GM18861 (cell line): ENCODE measurements at regions not wholly inside any gene's neighbourhood (a gene's known extent, or its start where the extent isn't known, plus 50 kb on each side); places are given as distances from the start of the nearest gene placed in this dataset.
"Not testable (repeated sequence)": the region's sequence is repeated elsewhere in the genome, so short reads cannot be mapped to it uniquely, and the experiment has no call there.

Source experiments
- ATAC-seq: cut with Tn5 transposase; IDR thresholded peaks from one replicate; pipeline ENCODE4 v1.9.1; 2021; ENCODE audit not compliant: unreplicated experiment

GRCh38 chr14:21940887-21941856 is 267.6 kb upstream of the OR4E1 start:
- no peak for ATAC-seq

- ATAC-seq = no peak
Measured at GRCh38 chr14:21939836-21940235, 266.2 kb upstream of the OR4E1 start.

GRCh38 chr14:21937996-21938395 is 264.4 kb upstream of the OR4E1 start:
- ATAC-seq = no peak

GRCh38 chr14:21933681-21934080 is 260.1 kb upstream of the OR4E1 start:
- no peak for ATAC-seq

GRCh38 chr14:21924479-21924878 is 250.9 kb upstream of the OR4E1 start:
- ATAC-seq = peak; percentile 90

- peak; percentile 62 for ATAC-seq
Measured at GRCh38 chr14:21923820-21924219, 250.2 kb upstream of the OR4E1 start.

- no peak for ATAC-seq
Measured at GRCh38 chr14:21921453-21921852, 247.8 kb upstream of the OR4E1 start.

GRCh38 chr14:21917699-21918436 is 244.2 kb upstream of the OR4E1 start:
- ATAC-seq = peak; percentile 80

- ATAC-seq = no peak
Measured at GRCh38 chr14:21915826-21916225, 242.2 kb upstream of the OR4E1 start.

GRCh38 chr14:21913759-21914158 is 240.1 kb upstream of the OR4E1 start:
- peak; percentile 46 for ATAC-seq

GRCh38 chr14:21912367-21912766 is 238.7 kb upstream of the OR4E1 start:
- no peak for ATAC-seq

- no peak for ATAC-seq
Measured at GRCh38 chr14:21911877-21912276, 238.3 kb upstream of the OR4E1 start.

GRCh38 chr14:21910260-21910659 is 236.6 kb upstream of the OR4E1 start:
- ATAC-seq = no peak

GRCh38 chr14:21902561-21903181 is 229.1 kb upstream of the OR4E1 start:
- ATAC-seq = no peak

- not testable (repeated sequence) for ATAC-seq
Measured at GRCh38 chr14:21894898-21895194, 221.2 kb upstream of the OR4E1 start.

GRCh38 chr14:21894003-21894897 is 220.6 kb upstream of the OR4E1 start:
- ATAC-seq = no peak

- no peak for ATAC-seq
Measured at GRCh38 chr14:21891921-21892320, 218.3 kb upstream of the OR4E1 start.

- ATAC-seq = no peak
Measured at GRCh38 chr14:21884995-21885394, 211.4 kb upstream of the OR4E1 start.

GRCh38 chr14:21882226-21882625 is 208.6 kb upstream of the OR4E1 start:
- no peak for ATAC-seq

- ATAC-seq = no peak
Measured at GRCh38 chr14:21880918-21881317, 207.3 kb upstream of the OR4E1 start.

GRCh38 chr14:21875791-21876190 is 202.2 kb upstream of the OR4E1 start:
- ATAC-seq = no peak
